RWPE1 (cell line): ENCODE measurements at regions not wholly inside any gene's neighbourhood (a gene's known extent, or its start where the extent isn't known, plus 50 kb on each side); places are given as distances from the start of the nearest gene placed in this dataset.

Experiments used
- CTCF ChIA-PET: fragments of 350-600 bp; sonication (Branson Sonifier 250); formaldehyde crosslinking; extraction: SDS; loops from one replicate; lab custom pipeline; 2021; lab: Yijun Ruan, JAX
- POLR2A ChIA-PET: fragments of 400-600 bp; formaldehyde crosslinking; extraction: SDS; loops from one replicate; lab custom pipeline; 2020; ENCODE audit warnings: antibody characterized with exemption; ENCODE audit not compliant: low non-redundant PET; lab: Yijun Ruan, JAX
- DNase-seq: peaks from one replicate; pipeline ENCODE4 v3.0.0; 2012; ENCODE audit warnings: low spot score
- H3K27ac ChIP-seq: fragments of 450-650 bp; 2 replicates; pipeline ENCODE4 v1.5.1; 2017
- CTCF ChIP-seq: fragments of 450-650 bp; conservative IDR thresholded peaks from 2 replicates; pipeline ENCODE4 v1.5.1; 2017; ENCODE audit warnings: low read depth, mild to moderate bottlenecking

- TF ChIP-seq CTCF, result no peak
- POLR2A ChIA-PET, result no interaction called here
- no peak overlapping the region for H3K27ac ChIP-seq
- CTCF ChIA-PET, result interaction anchor here (0.6 kb wide), 1 partner anchor 736 kb away, joined by 3 read pairs; no protein-coding TSS in a partner anchor
- no peak for DNase-seq
Measured at GRCh38 chr6:14322841-14323240, 205.3 kb downstream of the CD83 start.

- POLR2A ChIA-PET, result no interaction called here
- no peak for TF ChIP-seq CTCF
- no peak overlapping the region for H3K27ac ChIP-seq
- DNase-seq, result no peak
- CTCF ChIA-PET, result no interaction called here
Measured at GRCh38 chr6:14326774-14327173, 209.2 kb downstream of the CD83 start.

DNA sequence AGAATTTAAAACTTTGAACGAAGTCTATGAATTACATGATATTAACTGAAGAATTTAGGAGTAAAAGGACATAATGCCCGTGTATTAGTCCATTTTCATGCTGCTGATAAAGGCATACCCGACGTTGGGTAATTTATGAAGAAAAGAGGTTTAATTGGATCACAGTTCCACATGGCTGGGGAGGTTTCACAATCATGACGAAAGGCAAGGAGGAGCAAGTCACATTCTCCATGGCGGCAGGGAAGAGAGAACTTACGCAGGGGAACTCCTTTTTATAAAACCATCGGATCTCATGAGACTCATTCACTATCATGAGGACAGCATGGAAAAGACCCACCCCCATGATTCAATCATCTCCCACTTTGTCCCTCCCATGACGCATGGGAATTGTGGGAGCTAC lies 210.6 kb downstream of the CD83 start:
- TF ChIP-seq CTCF, result no peak
- ChIA-PET POLR2A (no interaction called here), CTCF (interaction anchor here (0.6 kb wide), 1 partner anchor 210 kb away, joined by 4 read pairs; no protein-coding TSS in a partner anchor)
- no peak overlapping the region for H3K27ac ChIP-seq
- no peak for DNase-seq

DNA sequence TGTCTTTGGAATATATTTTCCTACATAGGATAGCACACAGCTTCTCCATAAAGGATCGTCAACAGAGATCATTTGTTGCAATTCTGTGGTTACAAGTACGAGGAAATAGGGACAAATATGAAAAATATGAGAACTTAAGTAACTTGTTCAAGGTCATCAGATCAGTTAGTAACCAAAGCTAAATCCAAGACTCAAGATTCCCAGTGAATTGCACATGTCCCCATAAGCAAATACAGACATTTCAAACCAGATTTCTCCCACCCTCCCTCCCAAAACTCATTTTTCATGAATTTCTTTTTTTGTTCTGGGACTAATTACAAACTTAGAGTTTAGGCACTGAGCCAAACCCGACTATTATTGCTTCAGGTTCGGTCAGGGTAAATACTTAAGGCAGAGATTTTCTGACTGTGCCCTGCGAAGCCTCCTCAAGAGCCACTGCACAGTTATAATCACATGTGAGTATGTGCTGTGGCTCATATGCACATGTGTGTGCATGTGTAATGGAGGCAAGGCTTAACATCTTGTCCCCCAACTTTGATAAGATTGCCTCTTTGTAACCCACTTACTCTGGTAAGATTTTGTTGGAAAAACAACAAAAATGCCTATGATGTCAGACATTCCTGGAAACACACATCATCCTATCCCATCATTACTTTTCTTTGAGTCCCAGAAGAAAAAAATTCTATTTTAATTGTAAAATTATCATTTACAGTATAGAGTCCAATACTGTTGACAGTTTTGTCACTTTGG lies 216.2 kb downstream of the CD83 start:
- no peak for DNase-seq
- no peak overlapping the region for H3K27ac ChIP-seq
- CTCF ChIA-PET, result interaction anchor here (0.7 kb wide), 1 partner anchor 795 kb away, joined by 3 read pairs; no protein-coding TSS in a partner anchor
- POLR2A ChIA-PET, result no interaction called here
- no peak for TF ChIP-seq CTCF

- no peak for TF ChIP-seq CTCF
- CTCF ChIA-PET, result no interaction called here
- H3K27ac ChIP-seq, result no peak overlapping the region
- DNase-seq, result no peak
- POLR2A ChIA-PET, result no interaction called here
Measured at GRCh38 chr6:14335071-14335470, 217.5 kb downstream of the CD83 start.

DNA sequence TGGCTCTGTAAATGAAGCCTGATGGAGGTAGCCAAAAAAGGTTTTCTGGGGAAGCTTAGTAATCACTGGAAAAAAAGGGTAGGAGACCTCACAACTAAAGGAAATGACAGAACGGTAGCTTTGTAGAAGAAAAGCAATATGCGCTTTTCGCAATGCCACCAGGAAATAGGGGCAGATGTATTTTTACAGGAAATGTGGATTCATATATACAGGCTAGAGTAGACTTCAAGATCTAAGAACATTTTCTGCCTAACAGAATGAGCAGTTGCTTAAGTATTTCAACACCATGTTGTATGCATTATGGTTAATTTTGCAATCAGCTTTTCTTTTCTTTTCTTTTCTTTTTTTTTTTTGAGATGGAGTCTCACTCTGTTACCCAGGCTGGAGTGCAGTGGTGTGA lies 219.6 kb downstream of the CD83 start:
- ChIA-PET POLR2A (no interaction called here), CTCF (no interaction called here)
- no peak overlapping the region for H3K27ac ChIP-seq
- no peak for TF ChIP-seq CTCF
- no peak for DNase-seq
